SK-N-SH treated with all-trans-retinoic acid at 6 μM for 48 hours (cell line): ENCODE measurements at regions not wholly inside any gene's neighbourhood (a gene's known extent, or its start where the extent isn't known, plus 50 kb on each side); places are given as distances from the start of the nearest gene placed in this dataset.

ENCODE experiments used
- ATAC-seq: fragments of 200-7000 bp; cut with Tn5 transposase; 3 replicates; pipeline ENCODE4 v1.9.1; 2020; ENCODE audit warnings: mild to moderate bottlenecking, moderate library complexity
- ARNTL ChIP-seq: fragments of 450-650 bp; formaldehyde crosslinking; IDR thresholded peaks from 2 replicates; pipeline ENCODE4 v1.5.0; 2020; ENCODE audit warnings: low read depth, mild to moderate bottlenecking, moderate library complexity, borderline replicate concordance
- BACH2 ChIP-seq: fragments of 250-450 bp; sonication (Bioruptor Pico); IDR thresholded peaks from 2 replicates; pipeline ENCODE4 v1.9.0; 2021; ENCODE audit warnings: mild to moderate bottlenecking, borderline replicate concordance
- CREB5 ChIP-seq: fragments of 250-450 bp; sonication (Bioruptor Pico); IDR thresholded peaks from 2 replicates; pipeline ENCODE4 v1.5.1; 2020; ENCODE audit warnings: low read depth, mild to moderate bottlenecking, moderate library complexity
- CSDC2 ChIP-seq: fragments of 250-450 bp; sonication (Bioruptor Pico); IDR thresholded peaks from 2 replicates; pipeline ENCODE4 v1.5.0; 2020; ENCODE audit warnings: mild to moderate bottlenecking, moderate library complexity
- ESRRG ChIP-seq: fragments of 250-450 bp; sonication (Bioruptor Pico); IDR thresholded peaks from 2 replicates; pipeline ENCODE4 v1.6.1; 2021; ENCODE audit warnings: mild to moderate bottlenecking
- GLIS3 ChIP-seq: fragments of 250-450 bp; sonication (Bioruptor Pico); IDR thresholded peaks from 2 replicates; pipeline ENCODE4 v1.5.0; 2020; ENCODE audit warnings: mild to moderate bottlenecking, moderate library complexity
- ISL1 ChIP-seq: fragments of 250-450 bp; sonication (Bioruptor Pico); IDR thresholded peaks from 2 replicates; pipeline ENCODE4 v2.1.2; 2022; ENCODE audit warnings: mild to moderate bottlenecking, moderate library complexity
- OSR1 ChIP-seq: fragments of 250-450 bp; sonication (Bioruptor Pico); IDR thresholded peaks from 2 replicates; pipeline ENCODE4 v1.8.0; 2022; ENCODE audit warnings: moderate library complexity, mild to moderate bottlenecking, inconsistent platforms
- POU6F1 ChIP-seq: fragments of 250-450 bp; sonication (Bioruptor Pico); IDR thresholded peaks from 2 replicates; pipeline ENCODE4 v1.8.0; 2021; ENCODE audit warnings: low read depth, mild to moderate bottlenecking, moderate library complexity, borderline replicate concordance
- PPARA ChIP-seq: fragments of 250-450 bp; sonication (Bioruptor Pico); IDR thresholded peaks from 2 replicates; pipeline ENCODE4 v1.5.0; 2020; ENCODE audit warnings: mild to moderate bottlenecking, borderline replicate concordance
- SNAI2 ChIP-seq: fragments of 250-450 bp; sonication (Bioruptor Pico); IDR thresholded peaks from 2 replicates; pipeline ENCODE4 v1.5.0; 2020; ENCODE audit warnings: mild to moderate bottlenecking, moderate library complexity
- TCF4 ChIP-seq: fragments of 250-450 bp; sonication (Bioruptor Pico); IDR thresholded peaks from 2 replicates; pipeline ENCODE4 v1.8.0; 2021; ENCODE audit warnings: mild to moderate bottlenecking, moderate library complexity, borderline replicate concordance
- TOX ChIP-seq: fragments of 250-450 bp; sonication (Bioruptor Pico); IDR thresholded peaks from 2 replicates; pipeline ENCODE4 v1.8.0; 2021; ENCODE audit warnings: mild to moderate bottlenecking, moderate library complexity, borderline replicate concordance
- TSHZ2 ChIP-seq: fragments of 250-450 bp; sonication (Bioruptor Pico); IDR thresholded peaks from 2 replicates; pipeline ENCODE4 v1.5.0; 2020; ENCODE audit warnings: mild to moderate bottlenecking, moderate library complexity
- ZC3H10 ChIP-seq: fragments of 250-450 bp; sonication (Bioruptor Pico); IDR thresholded peaks from 2 replicates; pipeline ENCODE4 v1.5.1; 2021; ENCODE audit warnings: mild to moderate bottlenecking, moderate library complexity
- ZFP3 ChIP-seq: fragments of 250-450 bp; sonication (Bioruptor Pico); IDR thresholded peaks from 2 replicates; pipeline ENCODE4 v1.5.0; 2020; ENCODE audit warnings: mild to moderate bottlenecking, moderate library complexity
- ZNF565 ChIP-seq: fragments of 450-650 bp; formaldehyde crosslinking; conservative IDR thresholded peaks from 2 replicates; pipeline ENCODE4 v1.5.0; 2020; ENCODE audit warnings: low read depth, mild to moderate bottlenecking, moderate library complexity
- ZNF70 ChIP-seq: fragments of 450-650 bp; formaldehyde crosslinking; IDR thresholded peaks from 2 replicates; pipeline ENCODE4 v1.5.0; 2020; ENCODE audit warnings: mild to moderate bottlenecking, moderate library complexity
- ZNF8 ChIP-seq: fragments of 450-650 bp; formaldehyde crosslinking; IDR thresholded peaks from 2 replicates; pipeline ENCODE4 v1.5.0; 2020; ENCODE audit warnings: mild to moderate bottlenecking, moderate library complexity

- TF ChIP-seq BACH2 (CRISPR knock-in tag) = no peak
- TF ChIP-seq POU6F1 (CRISPR knock-in tag) = no peak
- TF ChIP-seq ZFP3 (CRISPR knock-in tag) = no peak
- no peak for TF ChIP-seq ZNF8
- TF ChIP-seq PPARA (CRISPR knock-in tag) = no peak
- TF ChIP-seq GLIS3 = no peak
- TF ChIP-seq ARNTL (CRISPR knock-in tag) = no peak
- no peak for TF ChIP-seq ISL1
- no peak for TF ChIP-seq ZNF565 (CRISPR knock-in tag)
- TF ChIP-seq, all 23 proteins: peak for 0
- ATAC-seq = no peak
Measured at GRCh38 chr5:26470439-26470838, 567.9 kb downstream of the CDH9 start.

DNA sequence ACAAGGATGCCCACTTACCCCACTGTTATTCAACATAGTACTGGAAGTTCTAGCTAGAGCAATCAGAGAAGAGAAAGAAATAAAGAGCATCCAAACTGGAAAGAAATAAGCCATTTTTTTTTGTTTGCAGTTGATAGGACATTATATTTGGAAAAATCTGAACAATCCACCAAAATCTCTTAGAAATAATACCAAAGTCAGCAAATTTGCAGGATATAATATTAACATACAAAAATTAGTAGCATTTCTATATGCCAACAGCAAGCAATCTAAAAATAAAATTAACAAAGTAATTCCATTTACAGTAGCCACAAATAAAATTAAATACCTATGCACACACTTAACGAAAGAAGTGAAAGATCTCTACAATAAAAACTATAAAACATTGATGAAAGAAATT, 599.3 kb downstream of the CDH9 start:
- TF ChIP-seq ZNF565 (CRISPR knock-in tag) (no peak), ISL1 (no peak), ARNTL (CRISPR knock-in tag) (no peak), TCF4 (CRISPR knock-in tag) (no peak), GLIS3 (no peak), ESRRG (no peak), ZC3H10 (CRISPR knock-in tag) (no peak), ZNF70 (CRISPR knock-in tag) (no peak), TSHZ2 (CRISPR knock-in tag) (no peak), CREB5 (CRISPR knock-in tag) (no peak), POU6F1 (CRISPR knock-in tag) (no peak), ZFP3 (CRISPR knock-in tag) (no peak), TOX (CRISPR knock-in tag) (no peak)

DNA sequence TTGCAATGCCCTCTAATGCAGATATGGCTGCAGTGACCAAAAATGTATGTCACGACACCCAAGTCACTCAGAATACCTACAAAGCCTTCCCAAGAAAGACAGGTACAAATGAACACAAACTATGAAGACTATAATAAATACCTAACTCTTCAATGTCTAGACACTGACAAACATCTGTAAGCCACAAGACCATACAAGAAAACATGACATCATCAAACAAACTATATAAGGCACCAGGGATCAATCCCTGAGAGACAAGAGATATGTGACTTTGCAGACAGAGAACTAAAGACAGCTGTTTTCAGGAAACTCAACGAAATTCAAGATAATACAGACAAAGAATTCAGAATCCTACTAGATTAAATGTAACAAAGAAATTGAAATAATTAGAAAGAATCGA, 603.7 kb downstream of the CDH9 start:
- no peak for ATAC-seq
- no peak for TF ChIP-seq SNAI2 (CRISPR knock-in tag)
- no peak for TF ChIP-seq OSR1 (CRISPR knock-in tag)
- no peak for TF ChIP-seq CSDC2 (CRISPR knock-in tag)
- TF ChIP-seq TSHZ2 (CRISPR knock-in tag) = no peak
- no peak for TF ChIP-seq BACH2 (CRISPR knock-in tag)
- TF ChIP-seq ZNF70 (CRISPR knock-in tag) = no peak

More for the DNA sequence above, 599.3 kb downstream of the CDH9 start:
- no peak for ATAC-seq
